HepG2 (cell line): ENCODE measurements at regions not wholly inside any gene's neighbourhood (a gene's known extent, or its start where the extent isn't known, plus 50 kb on each side); places are given as distances from the start of the nearest gene placed in this dataset.

Experiments
- FOXK1 ChIP-seq: sonication (generic); formaldehyde crosslinking; IDR thresholded peaks from 2 replicates; pipeline ENCODE4 v1.4.0; 2020; ENCODE audit warnings: low read depth, missing genetic modification reagents, borderline replicate concordance
- FOXM1 ChIP-seq: sonication (generic); formaldehyde crosslinking; IDR thresholded peaks from 2 replicates; pipeline ENCODE4 v1.5.0; 2020; ENCODE audit warnings: missing genetic modification reagents
- GTF2F1 ChIP-seq: fragments of 150-350 bp; IDR thresholded peaks from 2 replicates; pipeline ENCODE4 v1.6.1; 2014; ENCODE audit warnings: low read length
- POLR2A ChIP-seq, 2 experiments: IDR thresholded peaks; 2 replicates each; pipeline ENCODE4 v1.6.1; 2011; ENCODE audit warnings: low read depth in 2 of 2, low read length in 2 of 2, mild to moderate bottlenecking in 1 of 2, moderate library complexity in 1 of 2; ENCODE audit not compliant: insufficient read depth in 1 of 2
- TF ChIP-seq, protein P1 (sequence below): sonication (generic); formaldehyde crosslinking; IDR thresholded peaks from 2 replicates; pipeline ENCODE4 v1.4.0; 2020; ENCODE audit warnings: missing genetic modification reagents
- TF ChIP-seq, protein P2 (sequence below), 2 experiments: sonication (generic) in 1 of 2; formaldehyde crosslinking in 1 of 2; IDR thresholded peaks; 2 replicates each; pipeline versions ENCODE4 v1.5.1 to v1.6.1; 2011 to 2020; ENCODE audit warnings: borderline replicate concordance in 1 of 2, low read depth in 1 of 2, low read length in 1 of 2, mild to moderate bottlenecking in 1 of 2, missing genetic modification reagents in 1 of 2, moderate library complexity in 1 of 2
- TF ChIP-seq, protein P3 (sequence below): sonication (generic); formaldehyde crosslinking; IDR thresholded peaks from 2 replicates; pipeline ENCODE4 v1.4.0; 2020; ENCODE audit warnings: missing genetic modification reagents
- TF ChIP-seq, protein P4 (sequence below): sonication (generic); formaldehyde crosslinking; IDR thresholded peaks from 2 replicates; pipeline ENCODE4 v1.5.0; 2020; ENCODE audit warnings: mild to moderate bottlenecking, missing genetic modification reagents, moderate library complexity
- TF ChIP-seq, protein P5 (sequence below): sonication (generic); formaldehyde crosslinking; IDR thresholded peaks from 2 replicates; pipeline ENCODE4 v1.4.0; 2020; ENCODE audit warnings: missing genetic modification reagents

DNA sequence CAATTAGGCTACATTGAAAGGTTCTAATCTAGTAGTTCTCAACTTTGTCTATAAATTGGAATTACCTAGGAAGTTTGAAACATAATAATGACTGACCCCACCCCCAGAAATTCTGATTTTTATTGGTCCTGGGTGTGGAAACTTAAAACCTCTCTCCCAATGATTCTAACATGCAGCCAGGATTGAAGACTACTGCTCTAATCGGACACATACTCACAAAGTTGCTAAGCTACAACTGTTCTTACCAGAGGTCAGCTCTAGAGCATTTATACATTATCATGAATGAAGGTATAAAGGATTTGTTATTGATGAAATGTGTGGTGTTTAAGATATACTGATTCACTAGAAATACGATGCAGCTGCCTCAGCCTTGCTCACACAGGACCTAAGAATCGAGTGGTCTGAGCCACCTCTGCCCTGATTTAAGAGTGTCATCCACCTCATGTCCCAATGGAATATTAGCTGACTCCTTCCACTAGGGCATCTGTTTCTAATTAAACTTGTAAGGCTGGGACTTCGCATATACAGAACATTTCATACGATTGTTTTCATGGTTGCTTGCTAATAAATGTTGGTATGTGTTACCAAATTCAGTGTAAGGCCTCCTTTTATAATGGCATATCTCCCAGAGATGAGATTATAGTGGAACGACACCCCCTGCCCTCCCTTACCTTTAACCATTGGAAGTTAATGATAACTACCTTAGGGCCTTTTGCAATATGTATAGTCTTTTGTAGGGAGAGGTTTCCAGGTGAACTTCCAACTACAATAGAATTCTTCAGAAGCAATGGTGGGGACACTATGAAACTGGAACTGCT lies 410.8 kb upstream of the PDE3A start:
- TF ChIP-seq FOXK1 (CRISPR knock-in tag) (no peak), POLR2A (IDR thresholded peaks at IDR 0.05; ENCODE audit: insufficient read depth in 1 of 2, low read depth in 2 of 2, low read length in 2 of 2) (no peak), FOXM1 (CRISPR knock-in tag) (no peak), GTF2F1 (no peak)
- TF ChIP-seq, protein P1, sequence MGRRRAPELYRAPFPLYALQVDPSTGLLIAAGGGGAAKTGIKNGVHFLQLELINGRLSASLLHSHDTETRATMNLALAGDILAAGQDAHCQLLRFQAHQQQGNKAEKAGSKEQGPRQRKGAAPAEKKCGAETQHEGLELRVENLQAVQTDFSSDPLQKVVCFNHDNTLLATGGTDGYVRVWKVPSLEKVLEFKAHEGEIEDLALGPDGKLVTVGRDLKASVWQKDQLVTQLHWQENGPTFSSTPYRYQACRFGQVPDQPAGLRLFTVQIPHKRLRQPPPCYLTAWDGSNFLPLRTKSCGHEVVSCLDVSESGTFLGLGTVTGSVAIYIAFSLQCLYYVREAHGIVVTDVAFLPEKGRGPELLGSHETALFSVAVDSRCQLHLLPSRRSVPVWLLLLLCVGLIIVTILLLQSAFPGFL: no peak
- TF ChIP-seq, protein P2, sequence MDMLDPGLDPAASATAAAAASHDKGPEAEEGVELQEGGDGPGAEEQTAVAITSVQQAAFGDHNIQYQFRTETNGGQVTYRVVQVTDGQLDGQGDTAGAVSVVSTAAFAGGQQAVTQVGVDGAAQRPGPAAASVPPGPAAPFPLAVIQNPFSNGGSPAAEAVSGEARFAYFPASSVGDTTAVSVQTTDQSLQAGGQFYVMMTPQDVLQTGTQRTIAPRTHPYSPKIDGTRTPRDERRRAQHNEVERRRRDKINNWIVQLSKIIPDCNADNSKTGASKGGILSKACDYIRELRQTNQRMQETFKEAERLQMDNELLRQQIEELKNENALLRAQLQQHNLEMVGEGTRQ (IDR thresholded peaks at IDR 0.05; ENCODE audit: low read depth, low read length): no peak
- TF ChIP-seq, protein P2 (CRISPR knock-in tag; IDR thresholded peaks at IDR 0.05; ENCODE audit: borderline replicate concordance): no peak
- TF ChIP-seq, protein P3, sequence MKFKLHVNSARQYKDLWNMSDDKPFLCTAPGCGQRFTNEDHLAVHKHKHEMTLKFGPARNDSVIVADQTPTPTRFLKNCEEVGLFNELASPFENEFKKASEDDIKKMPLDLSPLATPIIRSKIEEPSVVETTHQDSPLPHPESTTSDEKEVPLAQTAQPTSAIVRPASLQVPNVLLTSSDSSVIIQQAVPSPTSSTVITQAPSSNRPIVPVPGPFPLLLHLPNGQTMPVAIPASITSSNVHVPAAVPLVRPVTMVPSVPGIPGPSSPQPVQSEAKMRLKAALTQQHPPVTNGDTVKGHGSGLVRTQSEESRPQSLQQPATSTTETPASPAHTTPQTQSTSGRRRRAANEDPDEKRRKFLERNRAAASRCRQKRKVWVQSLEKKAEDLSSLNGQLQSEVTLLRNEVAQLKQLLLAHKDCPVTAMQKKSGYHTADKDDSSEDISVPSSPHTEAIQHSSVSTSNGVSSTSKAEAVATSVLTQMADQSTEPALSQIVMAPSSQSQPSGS (CRISPR knock-in tag): no peak
- TF ChIP-seq, protein P4, sequence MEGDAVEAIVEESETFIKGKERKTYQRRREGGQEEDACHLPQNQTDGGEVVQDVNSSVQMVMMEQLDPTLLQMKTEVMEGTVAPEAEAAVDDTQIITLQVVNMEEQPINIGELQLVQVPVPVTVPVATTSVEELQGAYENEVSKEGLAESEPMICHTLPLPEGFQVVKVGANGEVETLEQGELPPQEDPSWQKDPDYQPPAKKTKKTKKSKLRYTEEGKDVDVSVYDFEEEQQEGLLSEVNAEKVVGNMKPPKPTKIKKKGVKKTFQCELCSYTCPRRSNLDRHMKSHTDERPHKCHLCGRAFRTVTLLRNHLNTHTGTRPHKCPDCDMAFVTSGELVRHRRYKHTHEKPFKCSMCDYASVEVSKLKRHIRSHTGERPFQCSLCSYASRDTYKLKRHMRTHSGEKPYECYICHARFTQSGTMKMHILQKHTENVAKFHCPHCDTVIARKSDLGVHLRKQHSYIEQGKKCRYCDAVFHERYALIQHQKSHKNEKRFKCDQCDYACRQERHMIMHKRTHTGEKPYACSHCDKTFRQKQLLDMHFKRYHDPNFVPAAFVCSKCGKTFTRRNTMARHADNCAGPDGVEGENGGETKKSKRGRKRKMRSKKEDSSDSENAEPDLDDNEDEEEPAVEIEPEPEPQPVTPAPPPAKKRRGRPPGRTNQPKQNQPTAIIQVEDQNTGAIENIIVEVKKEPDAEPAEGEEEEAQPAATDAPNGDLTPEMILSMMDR (CRISPR knock-in tag): no peak
- TF ChIP-seq, protein P5, sequence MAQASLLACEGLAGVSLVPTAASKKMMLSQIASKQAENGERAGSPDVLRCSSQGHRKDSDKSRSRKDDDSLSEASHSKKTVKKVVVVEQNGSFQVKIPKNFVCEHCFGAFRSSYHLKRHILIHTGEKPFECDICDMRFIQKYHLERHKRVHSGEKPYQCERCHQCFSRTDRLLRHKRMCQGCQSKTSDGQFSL (CRISPR knock-in tag): no peak
